Medulla oblongata (tissue), 1 donor: ENCODE measurements at regions not wholly inside any gene's neighbourhood (a gene's known extent, or its start where the extent isn't known, plus 50 kb on each side); places are given as distances from the start of the nearest gene placed in this dataset.
"Not testable (repeated sequence)": the region's sequence is repeated elsewhere in the genome, so short reads cannot be mapped to it uniquely, and the experiment has no call there.

ENCODE experiments used
- DNase-seq: peaks from one replicate; pipeline ENCODE4 v3.0.0-alpha.2; 2015; ENCODE audit errors: extremely low spot score

GRCh38 chr7:68155676-68156075 lies 1159.0 kb downstream of the TYW1 start:
- DNase-seq, result no peak

GRCh38 chr7:68158686-68159295 lies 1162.2 kb downstream of the TYW1 start:
- DNase-seq, result no peak

- no peak for DNase-seq
Observed at GRCh38 chr7:68162712-68163111, 1166.1 kb downstream of the TYW1 start.

GRCh38 chr7:68166525-68166924 lies 1169.9 kb downstream of the TYW1 start:
- DNase-seq, result no peak

GRCh38 chr7:68173513-68173912 lies 1176.9 kb downstream of the TYW1 start:
- no peak for DNase-seq

GRCh38 chr7:68176974-68177373 lies 1180.3 kb downstream of the TYW1 start:
- peak; percentile 79 for DNase-seq

GRCh38 chr7:68180761-68181160 lies 1184.1 kb downstream of the TYW1 start:
- DNase-seq, result no peak

- no peak for DNase-seq
Observed at GRCh38 chr7:68183176-68183575, 1186.5 kb downstream of the TYW1 start.

GRCh38 chr7:68185631-68186456 lies 1189.2 kb downstream of the TYW1 start:
- DNase-seq, result no peak

- DNase-seq, result no peak
Observed at GRCh38 chr7:68187532-68187931, 1190.9 kb downstream of the TYW1 start.

- no peak for DNase-seq
Observed at GRCh38 chr7:68192941-68193340, 1196.3 kb downstream of the TYW1 start.

GRCh38 chr7:68195642-68196041 lies 1199.0 kb downstream of the TYW1 start:
- not testable (repeated sequence) for DNase-seq

- DNase-seq, result no peak
Observed at GRCh38 chr7:68200051-68200670, 1203.5 kb downstream of the TYW1 start.

- DNase-seq, result no peak
Observed at GRCh38 chr7:68203251-68203650, 1206.6 kb downstream of the TYW1 start.

GRCh38 chr7:68205826-68206225 lies 1209.2 kb downstream of the TYW1 start:
- no peak for DNase-seq

GRCh38 chr7:68206946-68207485 lies 1210.4 kb downstream of the TYW1 start:
- DNase-seq, result no peak

- no peak for DNase-seq
Observed at GRCh38 chr7:68207676-68208075, 1211.0 kb downstream of the TYW1 start.

GRCh38 chr7:68209486-68209885 lies 1212.9 kb downstream of the TYW1 start:
- no peak for DNase-seq

GRCh38 chr7:68213838-68214237 lies 1217.2 kb downstream of the TYW1 start:
- DNase-seq, result no peak

GRCh38 chr7:68216051-68216450 lies 1219.4 kb downstream of the TYW1 start:
- peak; percentile 72 for DNase-seq

- no peak for DNase-seq
Observed at GRCh38 chr7:68217426-68217825, 1220.8 kb downstream of the TYW1 start.

- no peak for DNase-seq
Observed at GRCh38 chr7:68218461-68218860, 1221.8 kb downstream of the TYW1 start.

- no peak for DNase-seq
Observed at GRCh38 chr7:68222311-68222710, 1225.7 kb downstream of the TYW1 start.
